Natural killer cell (primary cell): ENCODE measurements at regions not wholly inside any gene's neighbourhood (a gene's known extent, or its start where the extent isn't known, plus 50 kb on each side); places are given as distances from the start of the nearest gene placed in this dataset.

ENCODE experiments used
- ATAC-seq, 3 donors: fragments of 150-1000 bp in 2 of 3; fragments of 200-7000 bp in 1 of 3; cut with Tn5 transposase; 1 replicate in 1 of 3; 2 replicates in 2 of 3; pipeline ENCODE4 v1.10.0; 2021; ENCODE audit warnings: mild to moderate bottlenecking in 2 of 3, moderate library complexity in 2 of 3
- DNase-seq, 2 donors: peaks; one replicate each; pipeline versions ENCODE4 v3.0.0 to v3.0.0-alpha.2; 2013 to 2021; ENCODE audit warnings: mixed read lengths in 1 of 2
- H3K27ac ChIP-seq: one replicate; pipeline ENCODE4 v1.5.1; 2013; ENCODE audit warnings: mild to moderate bottlenecking, low read length
- H3K27me3 ChIP-seq: one replicate; pipeline ENCODE4 v1.6.1; 2013; ENCODE audit warnings: low read length; ENCODE audit not compliant: control insufficient read depth, insufficient read depth
- H3K36me3 ChIP-seq: one replicate; pipeline ENCODE4 v1.6.1; 2013; ENCODE audit warnings: low read length; ENCODE audit not compliant: control insufficient read depth, insufficient read depth
- H3K4me1 ChIP-seq: one replicate; pipeline ENCODE4 v1.6.1; 2013; ENCODE audit warnings: low read length; ENCODE audit not compliant: control insufficient read depth, insufficient read depth
- H3K4me3 ChIP-seq: one replicate; pipeline ENCODE4 v1.5.1; 2013; ENCODE audit warnings: low read length
- H3K9me3 ChIP-seq: one replicate; pipeline ENCODE4 v1.6.1; 2013; ENCODE audit warnings: low read length; ENCODE audit not compliant: control insufficient read depth, insufficient read depth
- H3K27ac Mint-ChIP-seq, 2 donors: one replicate each; pipeline ENCODE4 v1.8.0; 2022; ENCODE audit warnings: mild to moderate bottlenecking in 2 of 2, mixed read lengths in 2 of 2, moderate library complexity in 1 of 2
- H3K27me3 Mint-ChIP-seq, 2 donors: one replicate each; pipeline ENCODE4 v1.8.0; 2022; ENCODE audit warnings: low read depth in 2 of 2, mixed read lengths in 2 of 2
- H3K36me3 Mint-ChIP-seq: one replicate; pipeline ENCODE4 v1.8.0; 2022; ENCODE audit warnings: mixed read lengths
- H3K4me1 Mint-ChIP-seq, 2 donors: one replicate each; pipeline ENCODE4 v1.8.0; 2022; ENCODE audit warnings: mixed read lengths in 2 of 2
- H3K4me3 Mint-ChIP-seq: one replicate; pipeline ENCODE4 v1.8.0; 2022; ENCODE audit warnings: mild to moderate bottlenecking, moderate library complexity, mixed read lengths
- H3K9me3 Mint-ChIP-seq, 2 donors: one replicate each; pipeline ENCODE4 v1.8.0; 2022; ENCODE audit warnings: mixed read lengths in 2 of 2
- WGBS: methylation state at CpG from one replicate; pipeline ENCODE4 v1.1.7; 2013; ENCODE audit warnings: missing lambda C conversion rate; ENCODE audit not compliant: insufficient coverage; 5-methylcytosine and 5-hydroxymethylcytosine counted together
- intact Hi-C: fragments of 100-400 bp; cut with micrococcal nuclease; formaldehyde crosslinking; loops from one replicate; pipeline ENCODE4 v1.14.2; 2022
- TF ChIP-seq, protein P1 (sequence below): fragments of 200-600 bp; IDR thresholded peaks from one replicate; pipeline ENCODE4 v1.8.0; 2022; ENCODE audit warnings: antibody characterized with exemption

- intact Hi-C loops = no loop called here
- H3K27me3 ChIP-seq = no peaks in the 10 kb centered on the region
- DNase-seq = no peak
- no peak for ATAC-seq
- Mint-ChIP-seq H3K36me3 (no peaks in the 10 kb centered on the region), H3K27ac (no peak overlapping the region), H3K4me3 (no peak overlapping the region), H3K9me3 (peaks cover 0 to 4% of the 10 kb centered on the region in 2 donors), H3K4me1 (no peaks in the 10 kb centered on the region), H3K27me3 (no peaks in the 10 kb centered on the region)
- no peak overlapping the region for H3K27ac ChIP-seq
- no peaks in the 10 kb centered on the region for H3K36me3 ChIP-seq
- no peak overlapping the region for H3K4me3 ChIP-seq
- H3K9me3 ChIP-seq = peaks cover 2% of the 10 kb centered on the region
- TF ChIP-seq, protein P1, sequence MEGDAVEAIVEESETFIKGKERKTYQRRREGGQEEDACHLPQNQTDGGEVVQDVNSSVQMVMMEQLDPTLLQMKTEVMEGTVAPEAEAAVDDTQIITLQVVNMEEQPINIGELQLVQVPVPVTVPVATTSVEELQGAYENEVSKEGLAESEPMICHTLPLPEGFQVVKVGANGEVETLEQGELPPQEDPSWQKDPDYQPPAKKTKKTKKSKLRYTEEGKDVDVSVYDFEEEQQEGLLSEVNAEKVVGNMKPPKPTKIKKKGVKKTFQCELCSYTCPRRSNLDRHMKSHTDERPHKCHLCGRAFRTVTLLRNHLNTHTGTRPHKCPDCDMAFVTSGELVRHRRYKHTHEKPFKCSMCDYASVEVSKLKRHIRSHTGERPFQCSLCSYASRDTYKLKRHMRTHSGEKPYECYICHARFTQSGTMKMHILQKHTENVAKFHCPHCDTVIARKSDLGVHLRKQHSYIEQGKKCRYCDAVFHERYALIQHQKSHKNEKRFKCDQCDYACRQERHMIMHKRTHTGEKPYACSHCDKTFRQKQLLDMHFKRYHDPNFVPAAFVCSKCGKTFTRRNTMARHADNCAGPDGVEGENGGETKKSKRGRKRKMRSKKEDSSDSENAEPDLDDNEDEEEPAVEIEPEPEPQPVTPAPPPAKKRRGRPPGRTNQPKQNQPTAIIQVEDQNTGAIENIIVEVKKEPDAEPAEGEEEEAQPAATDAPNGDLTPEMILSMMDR = no peak
- no peaks in the 10 kb centered on the region for H3K4me1 ChIP-seq
- 75% methylated on average over 2 of the region's 2 CpGs for WGBS
Measured at GRCh38 chr4:141851246-141851891, 215.0 kb downstream of the IL15 start.

DNA sequence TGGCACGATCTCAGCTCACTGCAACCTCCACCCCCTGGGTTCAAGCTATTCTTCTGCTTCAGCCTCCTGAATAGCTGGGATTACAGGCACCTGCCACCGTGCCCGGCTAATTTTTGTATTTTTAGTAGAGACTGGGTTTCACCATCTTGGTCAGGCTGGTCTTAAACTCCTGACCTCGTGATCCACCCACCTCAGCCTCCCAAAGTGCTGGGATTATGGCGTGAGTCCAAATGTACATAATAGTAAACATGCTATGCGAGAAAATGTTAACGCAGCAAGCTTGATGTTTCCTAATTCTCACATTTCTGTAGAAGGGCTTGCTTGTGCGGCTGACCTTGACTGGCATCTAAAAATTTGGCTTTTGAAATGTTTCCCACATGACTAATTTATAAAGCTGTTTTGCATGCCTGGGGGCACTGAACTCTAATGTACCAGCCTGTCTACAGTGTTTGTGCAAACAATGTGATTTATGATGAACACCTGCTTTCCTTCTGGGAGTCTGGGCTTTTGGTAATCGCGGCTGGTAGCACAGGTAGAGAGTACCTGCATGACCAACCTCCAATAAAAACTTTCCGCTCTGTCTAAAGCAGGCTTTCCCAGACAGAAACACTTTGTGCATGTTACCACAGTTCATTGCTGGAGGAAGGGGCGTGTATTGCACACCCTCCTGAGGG lies 216.8 kb downstream of the IL15 start:
- Mint-ChIP-seq H3K9me3 (peaks cover 0 to 8% of the 10 kb centered on the region in 2 donors), H3K27ac (no peak overlapping the region), H3K27me3 (no peaks in the 10 kb centered on the region), H3K36me3 (no peaks in the 10 kb centered on the region), H3K4me1 (no peaks in the 10 kb centered on the region), H3K4me3 (no peak overlapping the region)
- H3K4me3 ChIP-seq = no peak overlapping the region
- no peaks in the 10 kb centered on the region for H3K27me3 ChIP-seq
- H3K9me3 ChIP-seq = peaks cover 2% of the 10 kb centered on the region
- TF ChIP-seq, protein P1 = no peak
- ATAC-seq (no peak), DNase-seq (no peak)
- H3K27ac ChIP-seq = no peak overlapping the region
- no peaks in the 10 kb centered on the region for H3K36me3 ChIP-seq
- 90% methylated on average over 12 of the region's 12 CpGs for WGBS
- H3K4me1 ChIP-seq = no peaks in the 10 kb centered on the region
- intact Hi-C loops = no loop called here

- TF ChIP-seq, protein P1 = no peak
- Histone ChIP-seq H3K36me3 (no peaks in the 10 kb centered on the region), H3K27ac (no peak overlapping the region), H3K4me1 (no peaks in the 10 kb centered on the region), H3K9me3 (peaks cover 2% of the 10 kb centered on the region), H3K4me3 (no peak overlapping the region), H3K27me3 (no peaks in the 10 kb centered on the region)
- no peak overlapping the region for H3K4me3 Mint-ChIP-seq
- ATAC-seq = no peak
- no peak for DNase-seq
- H3K27ac Mint-ChIP-seq = no peak overlapping the region
- H3K4me1 Mint-ChIP-seq = no peaks in the 10 kb centered on the region
- H3K27me3 Mint-ChIP-seq = no peaks in the 10 kb centered on the region
- intact Hi-C loops = no loop called here
- H3K9me3 Mint-ChIP-seq = peaks cover 2 to 12% of the 10 kb centered on the region in 2 donors
- no peaks in the 10 kb centered on the region for H3K36me3 Mint-ChIP-seq
- WGBS = 100% methylated on average over 1 of the region's 1 CpG
Measured at GRCh38 chr4:141858437-141858836, 222.1 kb downstream of the IL15 start.
